HuH-7.5 (cell line): ENCODE measurements at regions not wholly inside any gene's neighbourhood (a gene's known extent, or its start where the extent isn't known, plus 50 kb on each side); places are given as distances from the start of the nearest gene placed in this dataset.

ENCODE experiments used
- DNase-seq: peaks from one replicate; pipeline ENCODE4 v3.0.0; 2011; ENCODE audit warnings: low spot score

DNA sequence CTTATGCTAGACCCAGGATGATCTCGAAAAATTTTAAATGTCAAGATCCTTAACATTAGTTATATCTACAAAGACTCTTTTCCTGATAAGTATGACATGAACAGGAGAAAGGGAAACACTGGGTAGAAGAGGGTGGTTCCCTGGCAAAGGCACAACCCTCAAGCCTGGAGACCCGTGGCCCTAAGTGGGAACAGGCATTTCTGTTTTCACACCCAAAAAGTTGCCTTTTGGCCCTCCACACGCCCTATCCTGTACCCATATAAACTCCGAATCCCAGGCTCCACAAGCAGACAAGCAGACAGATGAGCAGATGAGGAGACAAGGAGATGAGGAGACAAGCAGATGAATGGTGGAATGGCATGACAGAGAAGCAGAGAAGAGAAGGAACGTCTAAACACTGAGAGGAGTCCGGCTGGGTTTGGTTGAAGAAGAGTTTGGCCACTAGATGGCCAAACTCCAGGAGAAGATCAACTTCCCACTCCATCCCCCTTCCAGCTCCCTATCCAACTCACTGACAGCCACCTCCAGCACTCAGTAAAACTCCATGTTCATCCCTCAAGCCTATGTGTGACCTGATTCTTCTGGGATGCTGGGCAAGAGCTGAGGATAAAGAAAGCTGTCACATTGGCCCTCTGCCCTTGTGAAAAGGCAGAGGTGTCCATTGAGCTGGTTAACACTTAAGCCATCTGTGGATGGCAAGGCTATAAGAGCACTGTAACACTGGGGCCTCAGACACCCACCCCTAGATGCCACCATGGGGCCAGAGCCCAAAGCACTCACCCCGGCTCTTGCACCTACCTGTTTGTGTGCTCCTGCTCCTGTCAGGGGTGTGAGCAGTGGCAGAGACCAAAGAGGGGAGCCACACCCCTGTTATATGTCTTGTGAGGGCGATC lies 139.6 kb upstream of the FAM20A start:
- no peak for DNase-seq

GRCh38 chr17:68737761-68738443 lies 136.7 kb upstream of the FAM20A start:
- no peak for DNase-seq

- no peak for DNase-seq
Observed at GRCh38 chr17:68734931-68735330, 133.8 kb upstream of the FAM20A start.

- DNase-seq = no peak
Observed at GRCh38 chr17:68734187-68734900, 133.2 kb upstream of the FAM20A start.

DNA sequence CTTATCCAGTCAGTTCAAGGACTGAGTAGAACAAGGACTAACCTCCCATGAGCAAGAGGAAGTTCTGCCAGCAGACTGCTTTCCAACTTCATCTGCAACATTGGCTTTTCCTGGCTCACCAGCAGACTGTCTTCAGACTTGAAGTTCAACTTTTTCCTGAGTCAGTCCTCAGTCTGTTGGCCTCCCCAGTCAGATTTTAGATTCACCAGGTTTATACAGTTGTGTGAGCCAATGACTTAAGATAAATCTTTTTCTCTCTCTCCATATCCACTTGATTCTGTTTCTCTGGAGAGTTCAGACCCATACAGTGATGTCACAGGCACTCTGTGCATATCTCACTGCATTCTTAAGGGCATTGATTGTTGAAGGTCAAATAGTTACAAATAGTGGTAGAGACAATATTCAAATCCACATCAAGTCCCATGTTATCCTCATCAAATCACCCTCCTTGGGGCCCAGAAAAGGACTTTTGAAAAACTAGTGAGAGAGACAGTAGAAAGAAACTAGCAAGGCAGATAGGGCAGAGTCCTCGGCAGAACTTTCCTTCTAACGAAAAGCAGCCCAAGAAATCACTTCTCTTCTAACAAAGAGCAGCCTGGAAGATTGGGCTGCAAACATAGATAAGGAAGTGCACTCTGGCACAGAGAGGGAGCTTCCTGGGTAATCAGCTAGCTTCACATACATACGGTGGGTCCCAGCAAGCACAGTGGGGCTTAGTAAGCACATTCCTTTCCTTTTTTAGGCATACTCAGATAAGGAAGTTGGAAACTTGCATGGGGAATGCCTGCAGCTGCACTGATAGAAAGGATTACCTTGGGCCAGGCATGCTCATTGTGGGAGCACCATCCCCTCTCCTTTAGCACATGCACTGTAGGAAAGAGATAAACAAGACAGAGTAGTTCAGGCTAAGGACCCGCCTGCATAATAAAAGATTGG lies 132.3 kb upstream of the FAM20A start:
- DNase-seq = no peak

GRCh38 chr17:68732301-68732749 lies 131.2 kb upstream of the FAM20A start:
- no peak for DNase-seq

DNA sequence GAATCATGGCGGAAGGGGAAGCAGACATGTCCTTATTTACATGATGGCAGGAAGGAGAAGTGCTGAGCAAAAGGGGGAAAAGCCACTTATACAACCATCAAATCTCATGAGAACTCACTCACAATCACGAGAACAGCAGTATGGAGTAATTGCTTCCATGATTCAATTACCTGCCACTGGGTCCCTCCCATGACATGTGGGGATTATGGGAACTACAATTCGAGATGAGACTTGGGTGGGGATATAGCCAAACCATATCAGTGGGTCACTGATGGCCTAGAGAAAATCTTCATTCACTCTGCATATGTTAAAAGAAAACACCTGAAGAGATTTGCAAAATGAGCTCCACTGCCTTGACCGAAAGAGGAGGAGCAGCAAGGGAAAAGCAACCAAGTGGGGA lies 130.3 kb upstream of the FAM20A start:
- no peak for DNase-seq

- DNase-seq = no peak
Observed at GRCh38 chr17:68719431-68719830, 118.3 kb upstream of the FAM20A start.

GRCh38 chr17:68718926-68719325 lies 117.8 kb upstream of the FAM20A start:
- DNase-seq = no peak

DNA sequence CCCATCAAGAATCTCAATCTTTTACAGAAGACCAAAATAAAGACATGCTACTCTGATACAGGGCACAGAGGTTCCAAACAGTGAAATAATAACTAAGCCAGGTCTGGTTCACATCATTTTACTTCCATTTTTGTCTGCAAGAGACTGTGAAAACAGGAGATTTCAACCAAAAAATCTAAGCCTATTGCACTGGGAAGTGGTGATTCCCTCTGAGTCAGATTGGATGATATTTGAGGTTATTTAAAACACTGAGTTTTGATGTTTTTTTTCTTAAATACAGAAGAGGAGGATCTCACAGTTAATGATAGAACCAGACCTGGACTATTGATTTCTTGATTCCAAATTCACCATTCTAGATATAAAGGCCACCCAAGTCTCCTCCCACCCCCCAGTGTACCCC lies 117.3 kb upstream of the FAM20A start:
- DNase-seq = no peak

DNA sequence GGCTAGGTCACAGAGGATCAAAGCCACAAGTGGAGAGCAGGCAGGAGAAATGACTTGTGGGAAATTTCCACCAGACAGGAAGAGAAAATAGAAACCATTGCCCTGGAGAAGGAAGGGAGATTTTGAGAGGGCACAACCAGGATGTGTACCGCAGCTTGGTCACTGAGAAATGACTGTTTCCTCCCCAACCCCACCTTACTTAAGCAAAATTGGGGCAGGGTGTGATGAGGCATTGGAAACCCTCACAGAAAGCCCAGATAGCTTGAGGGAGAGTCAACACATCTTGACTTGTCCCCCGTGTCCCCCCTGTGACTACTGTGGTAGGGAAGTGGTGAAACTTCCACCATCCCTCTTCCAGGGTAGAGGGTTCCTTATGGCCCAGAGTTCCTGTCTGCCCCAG lies 113.5 kb upstream of the FAM20A start:
- DNase-seq = no peak

- no peak for DNase-seq
Observed at GRCh38 chr17:68711858-68712257, 110.7 kb upstream of the FAM20A start.

DNA sequence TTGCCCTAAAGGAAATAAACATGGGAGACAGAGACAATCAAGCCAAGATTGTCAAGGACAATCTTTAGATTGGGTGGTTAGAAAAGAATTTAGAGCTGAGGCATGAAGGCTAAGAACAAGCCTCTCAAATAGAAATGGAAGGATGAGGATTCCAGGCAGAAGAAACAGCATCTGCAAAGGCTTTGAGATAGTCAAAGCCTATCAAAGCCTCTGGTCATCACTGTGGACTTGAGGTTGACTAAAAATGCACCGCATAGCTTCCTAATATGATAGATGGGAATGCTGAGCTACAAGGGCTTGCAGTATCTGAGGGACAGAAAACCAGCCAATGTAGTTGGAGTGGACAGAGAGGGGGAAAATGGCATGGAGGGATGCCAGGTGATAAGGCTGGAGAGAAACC lies 109.8 kb upstream of the FAM20A start:
- no peak for DNase-seq

DNA sequence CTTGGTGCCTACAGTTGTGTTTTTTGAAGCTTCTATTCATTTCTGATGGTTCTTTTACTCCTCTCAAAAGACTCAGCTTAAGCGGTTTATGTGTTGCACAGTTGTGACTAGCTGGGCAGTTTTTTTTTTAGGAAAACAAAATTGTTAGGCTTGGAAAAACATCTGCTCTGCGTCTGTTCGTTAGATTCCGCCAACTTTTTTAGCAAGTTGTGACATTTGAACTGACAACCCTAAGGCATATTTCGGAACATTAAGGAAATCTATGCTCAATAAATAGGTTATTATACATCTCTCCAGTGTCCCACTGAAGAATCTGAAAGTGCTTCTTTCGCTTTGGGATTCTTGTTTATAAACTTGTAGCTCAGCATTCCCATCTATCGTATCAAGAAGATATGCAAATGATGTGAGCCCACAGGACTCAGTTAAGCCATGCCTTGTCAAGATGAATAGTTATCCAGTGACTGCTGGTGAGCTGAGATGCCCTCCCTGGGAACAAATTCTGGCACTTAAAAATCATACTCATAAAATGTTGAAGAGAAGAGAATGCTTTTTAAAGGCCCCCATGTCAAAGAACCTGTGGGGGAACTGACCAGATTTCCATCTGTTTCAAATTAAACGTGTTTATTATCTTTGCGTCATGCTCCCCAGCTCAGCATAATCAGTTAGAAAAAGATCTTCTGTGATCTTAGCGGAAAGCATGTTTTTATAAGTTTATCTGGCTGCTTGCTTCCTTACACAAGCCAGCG lies 109.0 kb upstream of the FAM20A start:
- DNase-seq = no peak

GRCh38 chr17:68709461-68709860 lies 108.3 kb upstream of the FAM20A start:
- no peak for DNase-seq

DNA sequence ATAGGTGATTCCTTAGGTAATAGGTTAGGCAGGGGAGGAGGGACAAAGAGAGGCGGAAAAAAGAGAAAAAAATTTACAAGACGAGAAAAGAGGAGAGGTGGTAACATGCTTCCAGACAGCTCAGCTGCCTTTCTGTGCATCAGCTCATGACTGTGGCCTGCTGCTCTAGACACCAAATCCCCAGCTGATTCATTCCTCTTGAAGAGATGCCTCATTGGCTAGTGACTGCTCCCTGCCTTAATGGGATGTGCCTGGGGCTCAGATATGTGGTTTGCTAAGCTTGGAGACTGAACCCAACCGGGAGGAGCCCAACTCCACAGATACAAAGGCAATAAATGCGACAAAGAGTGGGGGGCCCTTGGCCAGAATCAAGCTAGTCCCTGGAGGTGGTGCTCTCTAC lies 105.9 kb upstream of the FAM20A start:
- no peak for DNase-seq

DNA sequence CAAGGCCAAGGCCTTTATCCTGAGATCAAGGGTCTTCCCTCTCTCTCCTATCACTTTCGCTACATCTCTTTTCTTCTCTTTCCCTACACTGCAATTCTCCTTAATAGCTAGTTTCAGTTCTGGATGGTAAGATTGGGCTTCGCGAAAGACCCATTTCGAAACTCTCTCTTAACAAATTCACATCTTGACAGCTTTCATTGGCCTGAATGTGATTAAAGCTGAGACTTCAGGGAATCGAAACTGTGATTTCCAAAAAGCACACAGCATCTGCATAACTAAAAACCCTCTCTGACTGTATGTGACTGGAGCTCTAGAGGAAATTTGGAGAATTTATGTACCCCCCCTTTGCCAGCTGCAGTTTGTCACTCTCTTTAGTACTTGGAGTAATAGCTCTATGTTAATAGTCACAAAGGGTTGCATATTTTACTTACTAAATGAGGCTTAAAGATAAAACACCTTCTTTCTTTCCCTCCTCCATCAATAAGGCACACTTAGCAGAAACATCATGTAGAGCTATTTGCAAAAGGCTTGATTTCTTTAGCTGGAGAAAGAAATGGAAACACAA lies 105.3 kb upstream of the FAM20A start:
- no peak for DNase-seq

GRCh38 chr17:68705714-68706076 lies 104.5 kb upstream of the FAM20A start:
- no peak for DNase-seq

- no peak for DNase-seq
Observed at GRCh38 chr17:68704871-68705713, 103.9 kb upstream of the FAM20A start.

- no peak for DNase-seq
Observed at GRCh38 chr17:68701046-68701445, 99.9 kb upstream of the FAM20A start.
